Non-pigmented ciliary epithelial cell (primary cell): ENCODE measurements at regions not wholly inside any gene's neighbourhood (a gene's known extent, or its start where the extent isn't known, plus 50 kb on each side); places are given as distances from the start of the nearest gene placed in this dataset.

Experiments
- DNase-seq: peaks from one replicate; pipeline ENCODE4 v3.0.0-alpha.2; 2010; ENCODE audit warnings: low read depth

DNA sequence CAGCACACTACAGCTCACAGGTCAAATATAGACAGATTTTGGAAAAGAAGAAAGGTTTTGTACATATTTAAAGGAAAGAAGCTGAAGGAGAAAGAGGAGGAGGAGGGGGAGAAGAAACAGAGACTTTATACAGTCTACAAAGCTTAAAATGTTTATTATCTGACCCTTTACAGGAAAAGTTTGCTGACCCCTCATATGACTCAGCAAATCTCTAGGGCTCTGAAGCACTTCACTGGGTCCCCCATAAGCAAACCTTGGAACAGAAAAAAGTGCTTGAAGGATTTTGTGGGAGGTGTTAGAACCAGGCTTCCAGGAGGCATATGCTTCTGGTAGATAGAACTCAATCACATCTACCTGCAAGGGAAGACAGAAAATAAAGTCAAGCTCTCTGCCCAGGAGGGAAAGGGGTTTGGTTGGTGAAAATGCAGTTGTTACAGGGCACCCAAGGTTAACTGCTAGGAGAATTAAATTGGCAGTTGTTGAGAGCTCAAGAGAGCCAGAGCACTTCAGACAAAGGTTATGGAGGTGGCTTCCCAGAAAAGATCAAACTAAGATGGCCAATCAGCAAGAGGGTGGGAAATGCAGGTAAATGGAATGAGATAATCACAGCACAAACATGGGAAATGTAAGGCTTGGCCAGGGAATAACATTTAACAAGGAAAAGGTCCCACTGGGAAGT is 207.4 kb upstream of the SGK1 start:
- no peak for DNase-seq

DNA sequence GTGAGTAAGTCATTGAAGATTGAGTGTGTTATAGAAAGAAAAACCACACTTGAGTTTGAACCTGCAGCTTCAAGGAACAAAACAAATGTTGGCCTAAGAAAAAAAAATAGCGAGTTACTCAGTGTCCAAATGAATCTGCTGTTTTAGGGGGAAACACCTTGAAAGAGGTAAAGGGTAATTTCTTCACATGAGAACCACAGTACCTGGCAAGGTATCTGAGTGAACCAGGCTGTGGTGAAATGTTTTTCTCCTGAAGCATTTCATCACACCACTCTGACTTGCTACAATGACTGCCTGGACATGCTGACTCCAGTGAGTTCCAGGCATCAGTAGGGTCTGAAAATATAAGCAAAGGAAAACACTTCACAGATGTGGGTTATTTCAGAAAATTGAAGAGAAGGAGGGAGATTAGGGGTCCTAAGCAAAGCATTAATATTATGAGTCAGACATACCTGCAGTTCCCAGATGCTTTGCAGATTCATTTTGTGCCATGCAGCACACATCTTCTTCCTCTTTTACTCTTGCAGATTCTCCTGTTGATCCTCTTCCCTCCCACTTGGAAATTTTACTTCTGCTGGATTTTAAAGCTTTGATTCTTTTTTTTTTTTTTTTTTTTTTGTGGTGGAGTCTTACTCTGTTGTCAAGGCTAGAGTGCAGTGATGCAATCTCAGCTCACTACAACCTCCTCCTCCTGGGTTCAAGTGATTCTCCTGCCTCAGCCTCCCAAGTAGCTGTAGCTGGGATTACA is 206.2 kb upstream of the SGK1 start:
- no peak for DNase-seq

DNA sequence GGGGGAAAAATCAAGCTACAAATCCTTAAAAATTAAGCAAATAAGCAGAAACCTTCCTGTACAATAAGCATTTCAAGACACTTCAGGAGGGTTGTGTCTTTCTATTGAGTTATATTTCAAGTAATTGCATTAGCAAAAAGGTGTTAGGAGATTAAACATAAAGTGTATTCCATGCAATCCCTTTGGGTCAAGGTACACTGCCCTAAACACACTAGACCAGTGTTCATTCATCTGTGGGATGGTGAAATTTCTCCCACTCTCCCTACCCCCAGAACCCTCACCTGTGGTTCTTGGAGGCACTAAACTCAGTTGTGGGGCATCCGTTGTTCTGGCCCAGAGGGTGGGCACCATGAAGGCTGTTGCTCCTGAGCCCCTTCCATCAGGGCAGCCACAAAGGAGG is 205.1 kb upstream of the SGK1 start:
- DNase-seq: no peak

DNA sequence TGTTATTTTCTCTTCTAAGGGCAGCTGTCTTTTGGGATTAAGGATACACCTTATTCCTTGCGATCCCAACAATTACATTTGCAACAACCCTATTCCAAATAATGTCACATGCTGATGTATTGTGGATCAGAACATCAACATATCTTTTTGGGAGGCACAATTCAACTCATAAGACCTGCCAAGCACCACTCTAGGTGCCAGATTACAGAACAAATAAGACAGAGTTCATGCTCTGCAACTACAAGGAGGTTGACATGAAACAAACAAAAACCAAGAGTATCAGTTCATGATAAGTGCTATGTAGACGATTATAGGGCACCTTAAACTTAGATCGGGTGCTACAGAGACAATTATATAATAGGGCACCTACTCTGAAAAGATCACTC is 203.2 kb upstream of the SGK1 start:
- no peak for DNase-seq

DNA sequence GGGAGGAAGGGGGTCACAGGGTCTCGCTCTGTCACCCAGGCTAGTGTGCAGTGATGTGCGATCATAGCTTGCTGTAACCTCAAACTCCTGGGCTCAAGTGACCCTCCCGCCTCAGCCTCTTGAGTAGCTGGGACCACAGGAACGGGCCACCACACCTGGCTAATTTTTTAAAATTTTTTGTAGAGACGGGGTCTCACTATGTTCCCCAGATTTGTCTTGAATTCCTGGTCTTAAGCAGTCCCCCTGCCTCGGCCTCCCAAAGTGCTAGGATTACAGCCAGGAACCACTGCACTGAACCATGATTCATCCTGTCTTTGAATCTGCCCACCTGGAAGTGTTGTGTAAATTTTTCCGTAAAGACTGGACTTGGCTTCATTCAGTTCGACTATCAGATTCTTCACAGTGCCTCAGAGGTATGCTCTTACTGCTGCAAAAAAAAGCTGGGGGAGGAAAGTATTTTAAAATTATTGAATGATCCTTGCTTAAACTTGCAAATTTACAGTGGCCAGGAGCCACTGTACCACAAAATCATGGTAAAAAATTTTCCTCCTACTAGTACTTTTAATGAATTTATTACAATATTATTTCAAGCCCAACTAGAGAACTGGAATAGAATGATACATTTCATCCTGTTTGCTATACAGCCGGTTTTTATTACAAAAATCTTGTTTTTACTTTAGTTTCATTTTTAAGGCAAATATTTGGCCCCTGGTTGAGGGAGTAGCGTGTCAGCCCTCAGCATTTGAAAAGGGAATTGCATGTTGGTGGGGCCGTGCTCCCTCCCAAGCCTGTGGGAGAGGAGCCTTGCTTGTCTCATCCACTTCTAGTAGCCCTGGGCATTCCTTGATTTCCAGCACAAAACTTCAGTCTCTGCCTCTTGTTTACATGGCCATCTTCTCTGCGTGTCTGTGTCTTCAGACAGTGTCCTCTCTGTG is 202.5 kb upstream of the SGK1 start:
- DNase-seq: peak; percentile 35

- no peak for DNase-seq
Measured at GRCh38 chr6:134519465-134519864, 201.6 kb upstream of the SGK1 start.

- DNase-seq: no peak
Measured at GRCh38 chr6:134517868-134518267, 200.0 kb upstream of the SGK1 start.

DNA sequence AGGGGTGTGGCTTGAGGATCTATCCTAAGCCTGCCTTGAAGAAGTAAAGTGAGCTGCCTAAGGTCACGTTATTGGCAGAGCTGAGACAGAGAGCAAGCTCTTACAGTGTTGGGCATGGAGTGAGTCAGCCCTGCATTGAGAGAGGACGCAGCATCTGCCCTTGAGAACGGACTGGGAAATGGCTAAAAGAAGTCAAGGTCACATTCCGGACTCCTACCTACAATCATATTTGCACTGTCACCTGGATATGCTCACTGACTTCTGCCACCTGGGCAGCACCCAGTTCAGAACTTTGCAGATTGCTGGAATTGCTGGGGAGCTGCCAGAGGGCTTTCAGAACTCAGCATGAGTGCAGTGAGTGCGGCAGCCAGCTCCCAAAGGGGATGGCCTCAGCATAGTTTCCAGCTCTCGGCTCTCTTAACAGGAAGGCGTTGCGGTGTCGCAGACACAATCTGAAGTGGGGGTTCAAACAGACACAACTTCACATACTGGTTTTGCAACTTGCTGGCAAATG is 199.3 kb upstream of the SGK1 start:
- peak; percentile 47 for DNase-seq

GRCh38 chr6:134516582-134516981 is 198.7 kb upstream of the SGK1 start:
- DNase-seq: no peak

DNA sequence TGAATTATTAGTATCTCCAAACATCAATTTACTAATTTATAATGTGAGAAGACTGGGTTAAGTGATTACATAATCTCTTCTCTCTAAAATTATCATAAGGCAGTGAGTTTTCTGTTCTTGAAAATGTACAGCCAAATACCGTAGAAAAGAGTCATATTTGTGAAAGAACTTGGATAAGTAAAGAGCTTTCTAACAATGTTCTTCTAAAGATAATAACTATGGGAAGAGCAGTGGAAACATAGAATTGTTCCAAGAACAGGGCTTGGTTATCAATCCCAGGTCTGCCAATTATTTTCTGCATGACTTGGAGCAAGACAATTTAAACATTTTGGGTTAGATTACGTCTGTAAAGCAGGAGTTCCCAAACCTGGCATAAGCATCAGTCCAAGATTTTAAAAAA is 198.1 kb upstream of the SGK1 start:
- DNase-seq: no peak

DNA sequence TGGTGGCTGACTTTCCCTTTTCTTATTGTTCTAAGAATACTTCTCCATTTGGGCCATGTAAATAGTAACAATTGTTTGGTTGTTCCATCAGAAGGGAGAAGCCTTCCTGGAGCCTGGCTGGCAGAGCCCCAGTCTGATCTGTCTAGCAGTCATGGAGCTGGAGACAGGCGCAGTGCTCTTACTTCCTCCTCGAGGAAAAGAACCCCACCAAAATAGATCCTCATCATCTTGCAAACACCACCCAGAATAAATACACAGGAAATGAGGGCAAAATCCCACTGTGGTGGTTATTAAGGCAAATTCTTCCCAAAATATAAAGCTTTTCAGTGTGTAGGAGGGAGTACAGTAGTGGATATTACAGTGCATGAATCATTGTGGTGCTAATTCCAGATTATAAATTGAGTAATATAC is 195.1 kb upstream of the SGK1 start:
- DNase-seq: no peak

DNA sequence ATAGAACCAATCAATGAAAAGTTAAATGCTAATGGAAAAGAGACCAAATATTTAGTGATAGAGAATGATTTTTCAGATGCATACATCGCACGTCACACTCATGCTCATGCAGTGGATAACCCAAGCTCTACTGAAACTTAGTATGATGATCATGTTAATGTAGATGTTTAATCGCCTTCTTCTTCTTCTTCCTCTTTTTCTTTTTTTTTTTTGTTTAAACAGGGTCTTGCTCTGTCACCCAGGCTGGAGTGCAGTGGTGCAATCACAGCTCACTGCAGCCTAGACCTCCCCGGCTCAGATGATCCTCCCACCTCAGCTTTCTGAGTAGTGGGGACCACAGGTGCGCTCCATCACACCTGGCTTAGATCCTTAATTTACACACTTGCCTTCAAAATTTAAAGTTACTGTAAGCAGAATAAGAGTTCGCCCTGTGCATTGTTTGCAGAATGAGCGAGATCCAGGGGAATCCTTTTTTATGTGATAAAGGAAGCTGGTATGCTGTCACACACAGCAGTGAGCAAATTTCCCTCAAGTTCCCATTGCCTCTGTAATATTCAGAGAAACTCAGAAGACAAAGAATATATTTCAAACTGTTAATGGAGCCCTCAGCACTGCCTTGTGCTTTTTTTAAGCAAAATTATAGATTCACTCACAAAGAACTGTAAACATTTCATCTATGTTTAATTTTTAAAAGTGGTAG is 194.2 kb upstream of the SGK1 start:
- DNase-seq: no peak

- DNase-seq: no peak
Measured at GRCh38 chr6:134510920-134511319, 193.0 kb upstream of the SGK1 start.

- no peak for DNase-seq
Measured at GRCh38 chr6:134510142-134510541, 192.2 kb upstream of the SGK1 start.

DNA sequence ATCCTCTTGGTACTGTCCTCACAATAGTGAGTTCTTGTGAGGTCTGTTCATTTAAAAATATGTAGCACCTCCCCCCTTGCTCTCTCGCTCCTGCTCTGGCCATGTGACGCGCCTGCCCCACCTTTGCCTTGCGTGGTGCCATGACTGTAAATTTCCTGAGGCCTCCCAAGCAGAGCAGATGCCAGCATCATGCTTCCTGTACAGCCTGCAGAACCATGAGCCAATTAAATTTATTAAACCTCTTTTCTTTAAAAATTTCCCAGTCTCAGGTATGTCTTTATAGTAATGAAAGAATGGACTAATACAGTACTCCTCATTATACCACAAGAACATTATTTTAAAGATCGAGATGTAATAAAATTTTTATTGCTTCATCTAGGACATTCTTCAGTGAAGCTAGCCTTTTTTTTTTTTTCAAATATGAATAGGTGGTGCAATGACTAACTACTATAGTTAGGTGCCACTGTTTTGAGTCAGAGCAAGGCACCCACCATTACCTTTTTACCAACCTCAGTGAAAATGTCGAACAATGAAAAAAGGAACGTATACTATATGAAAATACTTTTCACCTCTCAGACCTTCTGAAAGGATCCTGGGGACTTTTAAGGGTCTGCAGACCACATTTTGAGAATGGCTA is 191.1 kb upstream of the SGK1 start:
- DNase-seq: no peak

GRCh38 chr6:134506162-134506561 is 188.2 kb upstream of the SGK1 start:
- DNase-seq: no peak

DNA sequence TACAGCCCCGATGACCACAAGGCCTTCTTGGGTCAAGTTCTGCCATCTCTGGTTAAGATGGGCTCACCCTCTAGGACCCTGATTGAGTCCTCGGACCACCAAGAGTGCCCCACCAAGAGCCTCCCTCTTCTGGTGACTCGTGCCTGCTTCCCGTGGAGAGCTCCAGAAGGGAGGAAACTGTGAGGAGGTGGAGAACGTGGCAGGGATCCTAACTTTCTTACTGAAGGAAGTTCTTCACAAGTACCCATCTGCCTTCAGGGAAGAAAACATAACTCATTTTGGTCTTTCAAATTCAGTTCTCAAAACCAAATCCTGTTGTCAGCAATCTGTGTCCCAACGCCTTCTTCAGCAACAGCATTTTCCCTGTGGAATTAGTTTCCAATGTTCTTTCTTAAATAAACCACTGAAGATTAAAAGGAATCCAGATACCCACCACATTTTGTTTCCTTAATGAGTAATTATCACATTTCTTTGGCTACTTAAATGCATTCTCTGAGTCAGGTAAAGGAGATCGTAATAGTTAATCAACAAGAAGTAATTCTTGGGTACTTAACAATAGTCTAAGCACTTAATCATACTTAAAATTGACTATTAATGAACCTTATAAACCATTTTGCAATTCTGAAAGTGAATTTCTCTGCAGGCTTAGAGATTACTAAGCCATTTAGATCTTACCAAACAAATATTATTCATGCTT is 185.8 kb upstream of the SGK1 start:
- no peak for DNase-seq

- no peak for DNase-seq
Measured at GRCh38 chr6:134502614-134503549, 185.0 kb upstream of the SGK1 start.

DNA sequence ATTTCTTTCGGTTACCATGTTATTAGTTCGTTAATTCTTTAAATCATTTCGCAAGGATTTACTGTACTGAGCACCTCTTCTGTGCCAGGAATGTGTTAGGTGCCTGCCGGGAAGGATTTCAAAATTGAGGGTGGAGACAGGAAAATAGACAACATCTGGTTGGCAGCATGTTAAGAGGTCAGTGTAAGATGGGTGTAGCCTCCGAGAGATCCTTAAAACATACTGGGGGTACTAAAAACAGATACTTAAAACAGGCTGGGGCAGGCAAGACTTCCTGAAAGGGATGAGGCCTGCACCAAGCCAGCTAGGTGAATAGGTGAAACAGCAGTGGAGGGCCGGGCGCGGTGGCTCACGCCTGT is 178.0 kb upstream of the SGK1 start:
- DNase-seq: no peak
